ENCODE measurements at regions not wholly inside any gene's neighbourhood (a gene's known extent, or its start where the extent isn't known, plus 50 kb on each side); places are given as distances from the start of the nearest gene placed in this dataset.

DNA sequence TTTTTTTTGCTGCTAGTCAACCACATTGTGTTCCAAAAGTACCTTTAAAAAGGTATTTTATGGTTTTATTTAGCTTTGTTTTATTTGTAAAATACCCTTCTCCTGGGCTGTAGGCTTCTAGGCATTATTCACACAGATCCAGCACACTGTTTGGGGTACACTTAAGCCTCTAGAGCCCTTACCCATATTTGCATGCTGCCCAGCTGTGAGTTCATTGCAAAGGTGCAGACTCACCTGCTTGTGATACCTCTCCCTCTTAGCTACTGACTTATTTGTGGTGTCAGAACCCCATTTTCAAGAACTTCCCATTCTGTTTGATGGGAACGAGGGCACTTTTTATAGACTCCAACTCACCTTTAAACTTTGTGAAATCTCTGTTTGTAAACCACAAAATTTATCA, 69.8 kb downstream of the RIN2 start:
- TF ChIP-seq, protein P1, sequence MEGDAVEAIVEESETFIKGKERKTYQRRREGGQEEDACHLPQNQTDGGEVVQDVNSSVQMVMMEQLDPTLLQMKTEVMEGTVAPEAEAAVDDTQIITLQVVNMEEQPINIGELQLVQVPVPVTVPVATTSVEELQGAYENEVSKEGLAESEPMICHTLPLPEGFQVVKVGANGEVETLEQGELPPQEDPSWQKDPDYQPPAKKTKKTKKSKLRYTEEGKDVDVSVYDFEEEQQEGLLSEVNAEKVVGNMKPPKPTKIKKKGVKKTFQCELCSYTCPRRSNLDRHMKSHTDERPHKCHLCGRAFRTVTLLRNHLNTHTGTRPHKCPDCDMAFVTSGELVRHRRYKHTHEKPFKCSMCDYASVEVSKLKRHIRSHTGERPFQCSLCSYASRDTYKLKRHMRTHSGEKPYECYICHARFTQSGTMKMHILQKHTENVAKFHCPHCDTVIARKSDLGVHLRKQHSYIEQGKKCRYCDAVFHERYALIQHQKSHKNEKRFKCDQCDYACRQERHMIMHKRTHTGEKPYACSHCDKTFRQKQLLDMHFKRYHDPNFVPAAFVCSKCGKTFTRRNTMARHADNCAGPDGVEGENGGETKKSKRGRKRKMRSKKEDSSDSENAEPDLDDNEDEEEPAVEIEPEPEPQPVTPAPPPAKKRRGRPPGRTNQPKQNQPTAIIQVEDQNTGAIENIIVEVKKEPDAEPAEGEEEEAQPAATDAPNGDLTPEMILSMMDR (conservative IDR thresholded peaks at IDR 0.05; ENCODE audit: low read length) = no peak
- no peak for TF ChIP-seq EZH2phosphoT487 (IDR thresholded peaks at IDR 0.05; ENCODE audit: borderline replicate concordance, low read depth, low read length)
